HEK293 (cell line): ENCODE measurements at regions not wholly inside any gene's neighbourhood (a gene's known extent, or its start where the extent isn't known, plus 50 kb on each side); places are given as distances from the start of the nearest gene placed in this dataset.

Experiments used
- CTCF ChIA-PET: fragments of 350-600 bp; formaldehyde crosslinking; extraction: SDS; loops from one replicate; lab custom pipeline; 2021; ENCODE audit warnings: antibody characterized with exemption; lab: Yijun Ruan, JAX
- POLR2A ChIA-PET: fragments of 300-600 bp; formaldehyde crosslinking; extraction: SDS; loops from one replicate; lab custom pipeline; 2020; ENCODE audit warnings: antibody characterized with exemption, inconsistent platforms; lab: Yijun Ruan, JAX
- H3K27ac ChIP-seq: fragments of 200-500 bp; sonication (Bioruptor generic); 2 replicates; pipeline ENCODE4 v1.5.1; 2014; ENCODE audit warnings: low read depth, low read length, control low read depth, inconsistent platforms; ENCODE audit errors: extremely low read depth
- H3K36me3 ChIP-seq, 2 experiments: fragments of 200-500 bp in 1 of 2; sonication (Bioruptor generic) in 1 of 2; 1 replicate in 1 of 2; 2 replicates in 1 of 2; pipeline ENCODE4 v1.5.1; 2014 to 2017; ENCODE audit warnings: inconsistent platforms in 2 of 2, low read length in 2 of 2; ENCODE audit not compliant: control insufficient read depth in 2 of 2, insufficient read depth in 1 of 2
- H3K4me1 ChIP-seq: fragments of 200-500 bp; sonication (Bioruptor generic); 2 replicates; pipeline ENCODE4 v1.5.1; 2014; ENCODE audit warnings: mild to moderate bottlenecking, low read length, inconsistent platforms; ENCODE audit not compliant: control insufficient read depth, insufficient read depth
- H3K4me3 ChIP-seq: 2 replicates; pipeline ENCODE4 v1.5.1; 2011; ENCODE audit warnings: low read depth, mild to moderate bottlenecking, control low read depth, low read length, moderate library complexity
- H3K9me3 ChIP-seq: fragments of 200-500 bp; sonication (Bioruptor generic); 2 replicates; pipeline ENCODE4 v1.5.1; 2014; ENCODE audit warnings: low read depth, low read length, inconsistent platforms; ENCODE audit not compliant: control insufficient read depth, insufficient read depth
- ATF2 ChIP-seq: fragments of 450-650 bp; formaldehyde crosslinking; IDR thresholded peaks from 2 replicates; pipeline ENCODE4 v1.5.1; 2016; ENCODE audit warnings: missing biosample characterization, missing genetic modification characterization, low read depth
- GLI2 ChIP-seq: fragments of 450-650 bp; formaldehyde crosslinking; IDR thresholded peaks from 2 replicates; pipeline ENCODE4; 2017; ENCODE audit warnings: missing biosample characterization, missing genetic modification characterization, low read depth, borderline replicate concordance
- KLF16 ChIP-seq: fragments of 450-650 bp; formaldehyde crosslinking; IDR thresholded peaks from 2 replicates; pipeline ENCODE4 v1.5.1; 2017; ENCODE audit warnings: missing biosample characterization, missing genetic modification characterization
- MZF1 ChIP-seq: fragments of 450-650 bp; formaldehyde crosslinking; IDR thresholded peaks from 2 replicates; pipeline ENCODE4 v1.5.1; 2017; ENCODE audit warnings: missing biosample characterization, missing genetic modification characterization, borderline replicate concordance
- PATZ1 ChIP-seq: fragments of 450-650 bp; formaldehyde crosslinking; IDR thresholded peaks from 2 replicates; pipeline ENCODE4 v1.5.1; 2016; ENCODE audit warnings: missing biosample characterization, missing genetic modification characterization
- ZBTB11 ChIP-seq: fragments of 450-650 bp; formaldehyde crosslinking; conservative IDR thresholded peaks from 2 replicates; pipeline ENCODE4 v1.5.1; 2016; ENCODE audit warnings: low read depth, missing biosample characterization, missing genetic modification characterization
- ZBTB20 ChIP-seq: fragments of 450-650 bp; formaldehyde crosslinking; IDR thresholded peaks from 2 replicates; pipeline ENCODE4 v1.5.1; 2016; ENCODE audit warnings: missing biosample characterization, missing genetic modification characterization
- ZBTB49 ChIP-seq: fragments of 450-650 bp; formaldehyde crosslinking; IDR thresholded peaks from 2 replicates; pipeline ENCODE4 v1.5.1; 2016; ENCODE audit warnings: missing biosample characterization, missing genetic modification characterization, low read depth
- ZFP3 ChIP-seq: fragments of 450-650 bp; formaldehyde crosslinking; IDR thresholded peaks from 2 replicates; pipeline ENCODE4 v1.5.1; 2016; ENCODE audit warnings: low read depth, missing biosample characterization, missing genetic modification characterization
- ZNF223 ChIP-seq: fragments of 450-650 bp; formaldehyde crosslinking; IDR thresholded peaks from 2 replicates; pipeline ENCODE4 v1.5.1; 2016; ENCODE audit warnings: missing biosample characterization, missing genetic modification characterization
- ZNF266 ChIP-seq: fragments of 450-650 bp; formaldehyde crosslinking; IDR thresholded peaks from 2 replicates; pipeline ENCODE4 v1.5.1; 2016; ENCODE audit warnings: missing biosample characterization, missing genetic modification characterization, low read depth
- ZNF280C ChIP-seq: fragments of 450-650 bp; formaldehyde crosslinking; IDR thresholded peaks from 2 replicates; pipeline ENCODE4 v1.5.1; 2016; ENCODE audit warnings: missing biosample characterization, missing genetic modification characterization
- ZNF354C ChIP-seq: fragments of 450-650 bp; formaldehyde crosslinking; IDR thresholded peaks from 2 replicates; pipeline ENCODE4 v1.5.1; 2016; ENCODE audit warnings: missing biosample characterization, missing genetic modification characterization, low read depth, borderline replicate concordance
- ZNF362 ChIP-seq: fragments of 450-650 bp; formaldehyde crosslinking; IDR thresholded peaks from 2 replicates; pipeline ENCODE4 v1.5.1; 2016; ENCODE audit warnings: missing biosample characterization, missing genetic modification characterization
- ZNF585B ChIP-seq: fragments of 450-650 bp; formaldehyde crosslinking; IDR thresholded peaks from 2 replicates; pipeline ENCODE4 v1.5.1; 2016; ENCODE audit warnings: missing biosample characterization, missing genetic modification characterization
- ZNF658 ChIP-seq: fragments of 450-650 bp; formaldehyde crosslinking; IDR thresholded peaks from 2 replicates; pipeline ENCODE4; 2016; ENCODE audit warnings: missing biosample characterization, missing genetic modification characterization
- ZNF76 ChIP-seq: fragments of 450-650 bp; formaldehyde crosslinking; IDR thresholded peaks from 2 replicates; pipeline ENCODE4; 2016; ENCODE audit warnings: low read depth, missing biosample characterization, missing genetic modification characterization, borderline replicate concordance
- ZNF837 ChIP-seq: fragments of 450-650 bp; formaldehyde crosslinking; IDR thresholded peaks from 2 replicates; pipeline ENCODE4 v1.5.1; 2016; ENCODE audit warnings: missing biosample characterization, missing genetic modification characterization
- ZNF843 ChIP-seq: fragments of 450-650 bp; formaldehyde crosslinking; IDR thresholded peaks from 2 replicates; pipeline ENCODE4 v1.5.1; 2016; ENCODE audit warnings: missing biosample characterization, missing genetic modification characterization

- no peak for TF ChIP-seq ZNF280C (tag by site-specific recombination)
- no peak for TF ChIP-seq GLI2
- no peak for TF ChIP-seq ZNF837 (tag by site-specific recombination)
- TF ChIP-seq PATZ1 (tag by site-specific recombination), result no peak
- no peak for TF ChIP-seq ZBTB49 (tag by site-specific recombination)
- TF ChIP-seq ZNF354C (tag by site-specific recombination), result no peak
Measured at GRCh38 chr20:52614051-52614863, 357.9 kb upstream of the TSHZ2 start (continued).

- no peaks in the 10 kb centered on the region for H3K9me3 ChIP-seq
- CTCF ChIA-PET, result no interaction called here
- no peaks in the 10 kb centered on the region for H3K4me1 ChIP-seq
- POLR2A ChIA-PET, result no interaction called here
- H3K36me3 ChIP-seq, result no peaks in the 10 kb centered on the region
- no peak overlapping the region for H3K4me3 ChIP-seq
- TF ChIP-seq KLF16 (no peak), ZNF223 (tag by site-specific recombination) (no peak), ZNF266 (tag by site-specific recombination) (no peak), ZBTB20 (tag by site-specific recombination) (no peak), ATF2 (no peak)
- TF ChIP-seq, all 188 proteins: peak for 0
- H3K27ac ChIP-seq, result no peak overlapping the region
Measured at GRCh38 chr20:52612046-52612632, 360.0 kb upstream of the TSHZ2 start.

- CTCF ChIA-PET, result no interaction called here
- TF ChIP-seq ZNF658, result no peak
- no peak for TF ChIP-seq ZBTB11 (tag by site-specific recombination)
- TF ChIP-seq MZF1, result no peak
- no peak for TF ChIP-seq ZNF843 (tag by site-specific recombination)
- no peak for TF ChIP-seq ZNF76 (tag by site-specific recombination)
- no peak for TF ChIP-seq ZNF585B (tag by site-specific recombination)
- no peak for TF ChIP-seq ZFP3
- TF ChIP-seq ZNF362 (tag by site-specific recombination), result no peak
Measured at GRCh38 chr20:52610749-52611148, 361.4 kb upstream of the TSHZ2 start.

More at GRCh38 chr20:52610749-52611148, 361.4 kb upstream of the TSHZ2 start:
- Histone ChIP-seq H3K27ac (no peak overlapping the region), H3K9me3 (no peaks in the 10 kb centered on the region), H3K4me3 (no peak overlapping the region), H3K36me3 (no peaks in the 10 kb centered on the region), H3K4me1 (no peaks in the 10 kb centered on the region)
- POLR2A ChIA-PET, result no interaction called here
